CD14-positive monocyte (primary cell): ENCODE measurements at regions not wholly inside any gene's neighbourhood (a gene's known extent, or its start where the extent isn't known, plus 50 kb on each side); places are given as distances from the start of the nearest gene placed in this dataset.
A peak's percentile ranks its signal among the peaks of the same experiment; 100 is the strongest.

Experiments used
- DNase-seq, 3 donors: peaks; one replicate each; pipeline ENCODE4 v3.0.0-alpha.2; 2011 to 2022
- H2AFZ ChIP-seq: 2 replicates; pipeline ENCODE4 v1.6.0; 2012; ENCODE audit warnings: mild to moderate bottlenecking, low read depth, low read length, inconsistent platforms; ENCODE audit not compliant: insufficient read depth, poor library complexity, severe bottlenecking
- H3K27ac ChIP-seq, 2 donors: 1 replicate in 1 of 2; 2 replicates in 1 of 2; pipeline ENCODE4 v1.5.1; 2012 to 2013; ENCODE audit warnings: low read length in 2 of 2, control low read depth in 1 of 2, inconsistent platforms in 1 of 2, low read depth in 1 of 2, mild to moderate bottlenecking in 1 of 2
- H3K27me3 ChIP-seq, 2 donors: one replicate each; pipeline versions ENCODE4 v1.6.0 to v1.6.1; 2011 to 2013; ENCODE audit warnings: low read length in 2 of 2; ENCODE audit not compliant: control insufficient read depth in 2 of 2, insufficient read depth in 2 of 2
- H3K36me3 ChIP-seq, 2 donors: replicated peaks in 1 of 2; 1 replicate in 1 of 2; 2 replicates in 1 of 2; pipeline versions ENCODE4 v1.5.1 to v1.6.1; 2012 to 2013; ENCODE audit warnings: low read length in 2 of 2, control low read depth in 1 of 2, inconsistent platforms in 1 of 2, mild to moderate bottlenecking in 1 of 2; ENCODE audit not compliant: insufficient read depth in 2 of 2, control insufficient read depth in 1 of 2
- H3K4me1 ChIP-seq, 2 donors: 1 replicate in 1 of 2; 2 replicates in 1 of 2; pipeline versions ENCODE4 v1.5.1 to v1.6.1; 2012 to 2013; ENCODE audit warnings: low read length in 2 of 2, control low read depth in 1 of 2, inconsistent platforms in 1 of 2, mild to moderate bottlenecking in 1 of 2, moderate library complexity in 1 of 2; ENCODE audit not compliant: insufficient read depth in 2 of 2, control insufficient read depth in 1 of 2
- H3K4me2 ChIP-seq: replicated peaks from 2 replicates; pipeline ENCODE3; 2012; ENCODE audit warnings: low read length, moderate library complexity, mild to moderate bottlenecking; ENCODE audit not compliant: poor library complexity, severe bottlenecking; ENCODE audit errors: extremely low read depth
- H3K4me3 ChIP-seq, 3 experiments: fragments of 200-600 bp in 1 of 3; sonication (generic) in 1 of 3; replicated peaks in 1 of 3; 1 replicate in 2 of 3; 2 replicates in 1 of 3; pipeline ENCODE4 v1.5.1; 2011 to 2013; ENCODE audit warnings: low read length in 3 of 3, mild to moderate bottlenecking in 3 of 3, control low read depth in 2 of 3, low read depth in 2 of 3, inconsistent platforms in 1 of 3, moderate library complexity in 1 of 3
- H3K79me2 ChIP-seq: 2 replicates; pipeline ENCODE4 v1.6.0; 2012; ENCODE audit warnings: mild to moderate bottlenecking, control low read depth, inconsistent platforms, low read length, moderate library complexity; ENCODE audit not compliant: insufficient read depth
- H3K9ac ChIP-seq: 2 replicates; pipeline ENCODE4 v1.6.0; 2017; ENCODE audit warnings: low read length, mild to moderate bottlenecking; ENCODE audit not compliant: insufficient read depth, poor library complexity, severe bottlenecking
- H3K9me3 ChIP-seq, 2 donors: replicated peaks in 1 of 2; 1 replicate in 1 of 2; 2 replicates in 1 of 2; pipeline versions ENCODE4 v1.5.1 to v1.6.1; 2012 to 2013; ENCODE audit warnings: low read length in 2 of 2, control low read depth in 1 of 2; ENCODE audit not compliant: control insufficient read depth in 1 of 2, insufficient read depth in 1 of 2
- H4K20me1 ChIP-seq: 2 replicates; pipeline ENCODE4 v1.6.0; 2012; ENCODE audit warnings: mild to moderate bottlenecking, low read length, control low read depth, moderate library complexity; ENCODE audit not compliant: insufficient read depth
- H3K27ac Mint-ChIP-seq, 7 donors: one replicate each; pipeline ENCODE4 v1.8.0; 2020; ENCODE audit warnings: mild to moderate bottlenecking in 7 of 7, mixed read lengths in 7 of 7, moderate library complexity in 6 of 7, inconsistent platforms in 2 of 7
- H3K27me3 Mint-ChIP-seq, 3 donors: one replicate each; pipeline ENCODE4 v1.8.0; 2021 to 2022; ENCODE audit warnings: low read depth in 3 of 3, mild to moderate bottlenecking in 3 of 3, mixed read lengths in 3 of 3, moderate library complexity in 3 of 3, inconsistent platforms in 1 of 3
- H3K36me3 Mint-ChIP-seq, 2 donors: one replicate each; pipeline ENCODE4 v1.8.0; 2020; ENCODE audit warnings: mixed read lengths in 2 of 2, inconsistent platforms in 1 of 2, mild to moderate bottlenecking in 1 of 2
- H3K4me1 Mint-ChIP-seq: one replicate; pipeline ENCODE4 v1.8.0; 2020; ENCODE audit warnings: mild to moderate bottlenecking, mixed read lengths
- H3K4me3 Mint-ChIP-seq, 2 donors: one replicate each; pipeline ENCODE4 v1.8.0; 2020; ENCODE audit warnings: mild to moderate bottlenecking in 2 of 2, mixed read lengths in 2 of 2, moderate library complexity in 1 of 2
- H3K9me3 Mint-ChIP-seq, 7 donors: one replicate each; pipeline ENCODE4 v1.8.0; 2020 to 2022; ENCODE audit warnings: mixed read lengths in 7 of 7, mild to moderate bottlenecking in 6 of 7, moderate library complexity in 6 of 7, inconsistent platforms in 2 of 7
- WGBS: methylation state at CpG from one replicate; pipeline ENCODE4 v1.1.5; 2013; ENCODE audit warnings: missing lambda C conversion rate; ENCODE audit not compliant: insufficient coverage; 5-methylcytosine and 5-hydroxymethylcytosine counted together
- intact Hi-C, 2 donors: fragments of 100-400 bp; cut with micrococcal nuclease; formaldehyde crosslinking; loops; one replicate each; pipeline versions ENCODE4 v1.15.0 to v1.15.1; 2023
- TF ChIP-seq, protein P1 (sequence below): fragments of 200-600 bp; IDR thresholded peaks from one replicate; pipeline ENCODE4 v1.8.0; 2022; ENCODE audit warnings: antibody characterized with exemption, mild to moderate bottlenecking

DNA sequence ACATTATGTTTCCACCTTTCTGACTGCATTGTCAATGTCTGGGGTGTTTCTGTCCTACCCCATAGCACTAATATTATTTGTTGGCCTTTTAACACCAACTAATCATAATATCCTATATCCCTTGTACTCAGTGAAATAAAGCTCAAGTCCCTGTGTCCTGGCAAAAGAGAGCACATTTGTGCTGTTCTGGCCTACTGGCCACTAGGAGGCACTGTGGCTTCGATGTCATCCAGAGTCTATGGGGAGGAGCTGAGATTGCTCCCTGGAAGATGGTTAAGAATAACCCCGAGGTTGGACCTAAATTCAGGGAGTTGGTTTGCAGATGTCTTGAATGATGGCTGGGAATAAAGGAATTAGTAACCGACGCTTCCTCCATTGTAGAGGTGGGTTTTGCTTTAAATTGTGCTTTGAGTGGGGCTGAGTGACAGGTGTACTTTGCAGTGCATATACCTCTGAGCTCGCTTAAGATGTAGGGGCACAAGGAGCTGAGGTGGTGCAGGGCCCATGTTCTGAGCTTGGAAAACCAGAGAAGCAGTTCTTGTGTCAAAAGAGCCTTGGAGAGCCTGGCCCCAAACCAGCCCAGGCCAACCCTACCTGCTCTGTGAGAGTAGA is 191.2 kb upstream of the PRSS1 start:
- Mint-ChIP-seq H3K27me3 (peaks cover 0 to 2% (median 0%) of the 10 kb centered on the region in 3 donors), H3K4me1 (peaks cover 54% of the 10 kb centered on the region), H3K9me3 (no peaks in the 10 kb centered on the region), H3K4me3 (no peak overlapping the region), H3K36me3 (no peaks in the 10 kb centered on the region), H3K27ac (peak overlapping the region in 1 of 7 donors; percentile 60)
- Histone ChIP-seq H2AFZ (no peak overlapping the region), H3K4me1 (peaks cover 20 to 54% of the 10 kb centered on the region in 2 donors), H3K4me3 (no peak overlapping the region), H3K27me3 (no peaks in the 10 kb centered on the region), H3K4me2 (no peak overlapping the region), H3K36me3 (no peaks in the 10 kb centered on the region), H4K20me1 (no peaks in the 10 kb centered on the region), H3K9ac (no peak overlapping the region), H3K9me3 (no peaks in the 10 kb centered on the region), H3K27ac (no peak overlapping the region), H3K79me2 (peaks cover 2% of the 10 kb centered on the region)
- peak; percentile 43 to 67 (median 64) for DNase-seq
- 20% methylated on average over 5 of the region's 5 CpGs for WGBS
- TF ChIP-seq, protein P1, sequence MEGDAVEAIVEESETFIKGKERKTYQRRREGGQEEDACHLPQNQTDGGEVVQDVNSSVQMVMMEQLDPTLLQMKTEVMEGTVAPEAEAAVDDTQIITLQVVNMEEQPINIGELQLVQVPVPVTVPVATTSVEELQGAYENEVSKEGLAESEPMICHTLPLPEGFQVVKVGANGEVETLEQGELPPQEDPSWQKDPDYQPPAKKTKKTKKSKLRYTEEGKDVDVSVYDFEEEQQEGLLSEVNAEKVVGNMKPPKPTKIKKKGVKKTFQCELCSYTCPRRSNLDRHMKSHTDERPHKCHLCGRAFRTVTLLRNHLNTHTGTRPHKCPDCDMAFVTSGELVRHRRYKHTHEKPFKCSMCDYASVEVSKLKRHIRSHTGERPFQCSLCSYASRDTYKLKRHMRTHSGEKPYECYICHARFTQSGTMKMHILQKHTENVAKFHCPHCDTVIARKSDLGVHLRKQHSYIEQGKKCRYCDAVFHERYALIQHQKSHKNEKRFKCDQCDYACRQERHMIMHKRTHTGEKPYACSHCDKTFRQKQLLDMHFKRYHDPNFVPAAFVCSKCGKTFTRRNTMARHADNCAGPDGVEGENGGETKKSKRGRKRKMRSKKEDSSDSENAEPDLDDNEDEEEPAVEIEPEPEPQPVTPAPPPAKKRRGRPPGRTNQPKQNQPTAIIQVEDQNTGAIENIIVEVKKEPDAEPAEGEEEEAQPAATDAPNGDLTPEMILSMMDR, result peak; percentile 89
- intact Hi-C loops, result loop anchor here in 1 of 2 donors (2.0 kb wide), 1 partner anchor 29 kb away; no protein-coding TSS in a partner anchor

DNA sequence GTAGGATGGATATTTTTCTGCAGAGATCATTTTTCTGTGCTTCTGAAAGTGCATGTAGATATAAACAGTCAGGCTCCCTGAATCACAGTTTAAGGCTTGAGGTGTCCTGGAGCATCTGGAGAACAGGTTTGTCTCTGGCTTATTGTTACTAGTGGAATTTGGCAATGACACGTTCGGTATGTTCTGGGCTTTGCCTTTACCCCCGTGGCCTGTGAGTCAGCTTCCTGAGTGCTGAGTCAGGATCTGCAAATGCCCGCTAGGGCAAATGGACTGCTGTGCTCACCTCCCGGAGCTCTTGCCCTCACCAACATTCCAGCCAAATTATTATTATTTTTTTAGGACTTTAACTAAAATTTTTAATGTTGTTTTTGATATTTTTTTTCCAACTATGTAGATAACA is 192.5 kb upstream of the PRSS1 start:
- Histone ChIP-seq H4K20me1 (no peaks in the 10 kb centered on the region), H3K4me3 (no peak overlapping the region), H2AFZ (no peak overlapping the region), H3K36me3 (no peaks in the 10 kb centered on the region), H3K4me1 (peaks cover 19 to 53% of the 10 kb centered on the region in 2 donors), H3K9ac (no peak overlapping the region), H3K4me2 (no peak overlapping the region), H3K9me3 (no peaks in the 10 kb centered on the region), H3K79me2 (peaks cover 2% of the 10 kb centered on the region), H3K27ac (no peak overlapping the region), H3K27me3 (no peaks in the 10 kb centered on the region)
- Mint-ChIP-seq H3K4me3 (no peak overlapping the region), H3K27me3 (peaks cover 0 to 2% (median 0%) of the 10 kb centered on the region in 3 donors), H3K9me3 (no peaks in the 10 kb centered on the region), H3K27ac (peak overlapping the region in 3 of 7 donors; percentile 1 to 43 (median 34)), H3K36me3 (no peaks in the 10 kb centered on the region), H3K4me1 (peaks cover 50% of the 10 kb centered on the region)
- peak; percentile 73 to 82 (median 73) for DNase-seq
- WGBS, result 0% methylated on average over 3 of the region's 5 CpGs
- intact Hi-C loops, result no loop called here
- TF ChIP-seq, protein P1, result peak; percentile 13
